ENCODE measurements at regions not wholly inside any gene's neighbourhood (a gene's known extent, or its start where the extent isn't known, plus 50 kb on each side); places are given as distances from the start of the nearest gene placed in this dataset.

DNA sequence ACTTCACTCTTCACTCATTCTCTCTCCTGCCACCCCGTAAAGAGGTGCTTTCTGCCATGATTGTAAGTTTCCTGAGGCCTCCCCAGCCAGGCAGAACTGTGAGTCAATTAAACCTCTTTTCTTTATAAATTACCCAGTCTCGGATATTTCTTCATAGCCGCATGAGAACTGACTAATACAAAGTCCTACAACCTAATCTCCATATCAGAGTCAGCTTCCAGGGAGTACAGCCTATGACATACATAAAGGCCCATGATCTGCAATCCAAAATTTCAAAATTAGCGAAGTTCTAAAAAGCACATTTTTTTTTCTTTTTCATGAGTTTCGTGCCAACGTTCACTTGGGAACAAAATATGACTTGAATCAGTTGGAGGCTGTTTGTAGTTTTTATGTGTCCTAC lies 256.9 kb upstream of the DUSP10 start:
- TF ChIP-seq, protein P1, sequence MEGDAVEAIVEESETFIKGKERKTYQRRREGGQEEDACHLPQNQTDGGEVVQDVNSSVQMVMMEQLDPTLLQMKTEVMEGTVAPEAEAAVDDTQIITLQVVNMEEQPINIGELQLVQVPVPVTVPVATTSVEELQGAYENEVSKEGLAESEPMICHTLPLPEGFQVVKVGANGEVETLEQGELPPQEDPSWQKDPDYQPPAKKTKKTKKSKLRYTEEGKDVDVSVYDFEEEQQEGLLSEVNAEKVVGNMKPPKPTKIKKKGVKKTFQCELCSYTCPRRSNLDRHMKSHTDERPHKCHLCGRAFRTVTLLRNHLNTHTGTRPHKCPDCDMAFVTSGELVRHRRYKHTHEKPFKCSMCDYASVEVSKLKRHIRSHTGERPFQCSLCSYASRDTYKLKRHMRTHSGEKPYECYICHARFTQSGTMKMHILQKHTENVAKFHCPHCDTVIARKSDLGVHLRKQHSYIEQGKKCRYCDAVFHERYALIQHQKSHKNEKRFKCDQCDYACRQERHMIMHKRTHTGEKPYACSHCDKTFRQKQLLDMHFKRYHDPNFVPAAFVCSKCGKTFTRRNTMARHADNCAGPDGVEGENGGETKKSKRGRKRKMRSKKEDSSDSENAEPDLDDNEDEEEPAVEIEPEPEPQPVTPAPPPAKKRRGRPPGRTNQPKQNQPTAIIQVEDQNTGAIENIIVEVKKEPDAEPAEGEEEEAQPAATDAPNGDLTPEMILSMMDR (IDR thresholded peaks at IDR 0.05; ENCODE audit: borderline replicate concordance, extremely low read depth, low read length, poor library complexity, severe bottlenecking) = no peak
- no peak for TF ChIP-seq EZH2 (IDR thresholded peaks at IDR 0.05; ENCODE audit: borderline replicate concordance, low read depth, low read length, severe bottlenecking)

Measured in DND-41 (cell line).